ENCODE measurements at regions not wholly inside any gene's neighbourhood (a gene's known extent, or its start where the extent isn't known, plus 50 kb on each side); places are given as distances from the start of the nearest gene placed in this dataset.

GRCh38 chr1:81554534-81554933 is 246.2 kb upstream of the ADGRL2 start:
- Histone ChIP-seq H3K36me3 (no peaks in the 10 kb centered on the region), H3K9me3 (no peaks in the 10 kb centered on the region), H3K4me3 (no peak overlapping the region), H3K4me1 (no peaks in the 10 kb centered on the region), H3K27ac (no peak overlapping the region), H3K27me3 (replicated peaks in 1 of 7) (no peaks in the 10 kb centered on the region)
- no peak for TF ChIP-seq POLR2AphosphoS5 (IDR thresholded peaks at IDR 0.05)
- DNase-seq = no peak
- intact Hi-C loops (cut with DNase I; ENCODE audit: low total_unique reads) = no loop called here
- 0 to 100% (median 96%) methylated on average over 1 of the region's 1 CpG for WGBS, 5 donors

- H3K9me3 ChIP-seq = no peaks in the 10 kb centered on the region
- no peak overlapping the region for H3K27ac ChIP-seq
- intact Hi-C loops (cut with DNase I; ENCODE audit: low total_unique reads) = no loop called here
- 73 to 91% (median 85%) methylated on average over 2 of the region's 2 CpGs for WGBS, 5 donors
- H3K4me3 ChIP-seq = no peak overlapping the region
- no peak for DNase-seq
- H3K4me1 ChIP-seq = no peaks in the 10 kb centered on the region
- H3K36me3 ChIP-seq = no peaks in the 10 kb centered on the region
- H3K27me3 ChIP-seq (replicated peaks in 1 of 7) = no peaks in the 10 kb centered on the region
- TF ChIP-seq POLR2A (IDR thresholded peaks at IDR 0.05) = no peak
- no peak for TF ChIP-seq POLR2AphosphoS5 (IDR thresholded peaks at IDR 0.05)
- TF ChIP-seq CTCF (IDR thresholded peaks at IDR 0.05 in 8 of 11, conservative IDR thresholded peaks at IDR 0.05 in 3 of 11) = no peak
Measured at GRCh38 chr1:81554108-81554507, 246.6 kb upstream of the ADGRL2 start.

GRCh38 chr1:81553503-81553902 is 247.2 kb upstream of the ADGRL2 start:
- Histone ChIP-seq H3K4me1 (no peaks in the 10 kb centered on the region), H3K36me3 (no peaks in the 10 kb centered on the region), H3K4me3 (no peak overlapping the region), H3K27ac (no peak overlapping the region), H3K27me3 (replicated peaks in 1 of 7) (no peaks in the 10 kb centered on the region), H3K9me3 (no peaks in the 10 kb centered on the region)
- no peak for DNase-seq
- WGBS, 5 donors = 83 to 90% (median 83%) methylated on average over 1 of the region's 1 CpG
- intact Hi-C loops (cut with DNase I; ENCODE audit: low total_unique reads) = no loop called here
- TF ChIP-seq CTCF (IDR thresholded peaks at IDR 0.05 in 8 of 11, conservative IDR thresholded peaks at IDR 0.05 in 3 of 11) (no peak), POLR2AphosphoS5 (IDR thresholded peaks at IDR 0.05) (no peak), POLR2A (IDR thresholded peaks at IDR 0.05) (no peak)

- Histone ChIP-seq H3K36me3 (no peaks in the 10 kb centered on the region), H3K4me1 (no peaks in the 10 kb centered on the region)
- 64 to 95% (median 76%) methylated on average over 1 of the region's 1 CpG for WGBS, 5 donors
Measured at GRCh38 chr1:81551946-81552345, 248.8 kb upstream of the ADGRL2 start.

More at GRCh38 chr1:81551946-81552345, 248.8 kb upstream of the ADGRL2 start:
- intact Hi-C loops (cut with DNase I; ENCODE audit: low total_unique reads) = no loop called here
- Histone ChIP-seq H3K9me3 (no peaks in the 10 kb centered on the region), H3K4me3 (no peak overlapping the region), H3K27me3 (replicated peaks in 1 of 7) (no peaks in the 10 kb centered on the region), H3K27ac (no peak overlapping the region)
- DNase-seq = no peak
- TF ChIP-seq POLR2AphosphoS5 (IDR thresholded peaks at IDR 0.05) = no peak
- no peak for TF ChIP-seq POLR2A (IDR thresholded peaks at IDR 0.05)
- TF ChIP-seq CTCF (IDR thresholded peaks at IDR 0.05 in 8 of 11, conservative IDR thresholded peaks at IDR 0.05 in 3 of 11) = no peak
